ENCODE measurements at regions not wholly inside any gene's neighbourhood (a gene's known extent, or its start where the extent isn't known, plus 50 kb on each side); places are given as distances from the start of the nearest gene placed in this dataset.

- DNase-seq (ENCODE audit: low spot score), result no peak
- Mint-ChIP-seq H3K27me3 (ENCODE audit: low read depth) (peaks cover 17% of the 10 kb centered on the region), H3K27ac (ENCODE audit: unreplicated experiment) (no peak overlapping the region), H3K4me3 (ENCODE audit: unreplicated experiment) (no peak overlapping the region), H3K9me3 (ENCODE audit: low read depth) (peaks cover 2% of the 10 kb centered on the region), H3K4me1 (ENCODE audit: low read depth) (no peaks in the 10 kb centered on the region), H3K36me3 (ENCODE audit: low read depth) (no peaks in the 10 kb centered on the region)
- TF ChIP-seq CTCF (IDR thresholded peaks at IDR 0.05), result no peak
These were observed 72.4 kb downstream of the TRIL start for GRCh38 chr7:28885771-28886170.

GRCh38 chr7:28882869-28883470, 75.2 kb downstream of the TRIL start:
- H3K4me3 Mint-ChIP-seq (ENCODE audit: unreplicated experiment), result no peak overlapping the region
- H3K9me3 Mint-ChIP-seq (ENCODE audit: low read depth), result peaks cover 2% of the 10 kb centered on the region
- no peak overlapping the region for H3K27ac Mint-ChIP-seq (ENCODE audit: unreplicated experiment)
- peaks cover 17% of the 10 kb centered on the region for H3K27me3 Mint-ChIP-seq (ENCODE audit: low read depth)
- no peaks in the 10 kb centered on the region for H3K4me1 Mint-ChIP-seq (ENCODE audit: low read depth)
- TF ChIP-seq CTCF (IDR thresholded peaks at IDR 0.05), result no peak
- DNase-seq (ENCODE audit: low spot score), result no peak
- no peaks in the 10 kb centered on the region for H3K36me3 Mint-ChIP-seq (ENCODE audit: low read depth)

- H3K9me3 Mint-ChIP-seq (ENCODE audit: low read depth), result no peaks in the 10 kb centered on the region
- H3K27ac Mint-ChIP-seq (ENCODE audit: unreplicated experiment), result no peak overlapping the region
- H3K27me3 Mint-ChIP-seq (ENCODE audit: low read depth), result peaks cover 14% of the 10 kb centered on the region
- no peaks in the 10 kb centered on the region for H3K36me3 Mint-ChIP-seq (ENCODE audit: low read depth)
- peak; percentile 21 for TF ChIP-seq CTCF (IDR thresholded peaks at IDR 0.05)
- H3K4me1 Mint-ChIP-seq (ENCODE audit: low read depth), result no peaks in the 10 kb centered on the region
- no peak overlapping the region for H3K4me3 Mint-ChIP-seq (ENCODE audit: unreplicated experiment)
- DNase-seq (ENCODE audit: low spot score), result no peak
These were observed 79.0 kb downstream of the TRIL start for GRCh38 chr7:28879105-28879504.

GRCh38 chr7:28878481-28878880, 79.6 kb downstream of the TRIL start:
- no peaks in the 10 kb centered on the region for H3K4me1 Mint-ChIP-seq (ENCODE audit: low read depth)
- peaks cover 9% of the 10 kb centered on the region for H3K27me3 Mint-ChIP-seq (ENCODE audit: low read depth)
- no peak overlapping the region for H3K4me3 Mint-ChIP-seq (ENCODE audit: unreplicated experiment)
- H3K9me3 Mint-ChIP-seq (ENCODE audit: low read depth), result no peaks in the 10 kb centered on the region
- no peak overlapping the region for H3K27ac Mint-ChIP-seq (ENCODE audit: unreplicated experiment)
- DNase-seq (ENCODE audit: low spot score), result no peak
- TF ChIP-seq CTCF (IDR thresholded peaks at IDR 0.05), result no peak
- no peaks in the 10 kb centered on the region for H3K36me3 Mint-ChIP-seq (ENCODE audit: low read depth)

All from chondrocyte (in vitro differentiated cells).